Left ventricle myocardium inferior (tissue), 1 donor: ENCODE measurements at regions not wholly inside any gene's neighbourhood (a gene's known extent, or its start where the extent isn't known, plus 50 kb on each side); places are given as distances from the start of the nearest gene placed in this dataset.

Experiments used
- DNase-seq: peaks from one replicate; pipeline ENCODE4 v3.0.0-alpha.2; 2020
- H3K27ac ChIP-seq: fragments of 200-600 bp; replicated peaks from 2 replicates; pipeline ENCODE4 v1.8.0; 2021
- H3K27me3 ChIP-seq: fragments of 200-600 bp; 2 replicates; pipeline ENCODE4 v1.8.0; 2021; ENCODE audit warnings: low read depth
- H3K36me3 ChIP-seq: fragments of 200-600 bp; 2 replicates; pipeline ENCODE4 v1.8.0; 2021
- H3K4me1 ChIP-seq: fragments of 200-600 bp; 2 replicates; pipeline ENCODE4 v1.8.0; 2021
- H3K4me3 ChIP-seq: fragments of 200-600 bp; 2 replicates; pipeline ENCODE4 v1.8.0; 2021; ENCODE audit warnings: mild to moderate bottlenecking, moderate library complexity
- H3K9me3 ChIP-seq: fragments of 200-600 bp; replicated peaks from 2 replicates; pipeline ENCODE4 v1.8.0; 2021
- CTCF ChIP-seq: fragments of 200-600 bp; IDR thresholded peaks from 2 replicates; pipeline ENCODE4 v1.8.0; 2021; ENCODE audit warnings: antibody characterized with exemption, mild to moderate bottlenecking, borderline replicate concordance
- intact Hi-C: fragments of 100-400 bp; cut with micrococcal nuclease; formaldehyde crosslinking; loops from one replicate; pipeline ENCODE4 v1.11.0; 2022
- donor health status: DM: no; HTN: yes; CAD: no; lungs with severe emphysema.

DNA sequence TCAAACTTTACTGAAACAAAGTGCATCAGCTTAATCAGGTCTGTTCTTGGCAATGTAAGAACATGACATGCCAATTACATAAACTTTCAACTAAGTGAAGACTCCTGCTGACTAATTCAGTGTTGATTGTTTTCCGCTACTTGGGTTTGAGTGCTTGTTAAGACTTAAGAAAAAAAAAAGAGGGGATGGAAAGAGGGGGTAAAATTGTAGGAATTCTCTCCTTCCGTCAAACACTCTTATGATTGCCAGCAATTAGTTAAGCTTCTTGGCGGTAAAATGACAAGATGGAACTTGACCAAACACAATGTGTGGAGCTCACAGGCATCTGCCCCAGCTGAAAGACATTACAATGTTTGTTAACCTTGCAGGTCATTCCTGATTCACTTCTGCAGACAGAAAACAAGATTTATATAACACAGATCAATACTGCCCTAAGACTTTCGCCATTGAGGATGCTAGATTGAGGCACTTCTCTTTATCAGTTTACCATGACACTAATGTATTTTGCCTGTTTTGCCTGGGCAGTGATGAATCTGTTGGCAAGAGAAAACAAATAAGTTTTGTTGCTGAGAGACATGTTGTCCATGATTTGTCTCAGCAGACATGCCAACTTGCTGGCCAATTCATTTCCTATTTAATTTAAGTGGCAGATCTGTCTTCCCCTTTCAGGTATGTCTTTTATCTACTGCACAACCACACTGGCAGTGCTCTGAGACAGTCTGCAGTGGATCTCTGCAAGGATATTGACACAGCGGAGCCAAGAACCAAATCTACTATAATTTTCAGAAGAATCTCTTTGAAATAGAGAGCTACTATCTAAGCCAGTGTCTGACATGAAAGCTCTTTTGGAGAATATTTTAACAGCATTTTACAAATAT, 410.0 kb upstream of the KCNH7 start:
- no peak overlapping the region for H3K4me3 ChIP-seq
- DNase-seq = no peak
- H3K36me3 ChIP-seq = no peaks in the 10 kb centered on the region
- no peaks in the 10 kb centered on the region for H3K4me1 ChIP-seq
- H3K27ac ChIP-seq = no peak overlapping the region
- peaks cover 3% of the 10 kb centered on the region for H3K27me3 ChIP-seq
- no peaks in the 10 kb centered on the region for H3K9me3 ChIP-seq
- intact Hi-C loops = no loop called here
- no peak for TF ChIP-seq CTCF

GRCh38 chr2:163247847-163248220, 409.3 kb upstream of the KCNH7 start:
- DNase-seq = no peak
- no peaks in the 10 kb centered on the region for H3K36me3 ChIP-seq
- no peaks in the 10 kb centered on the region for H3K9me3 ChIP-seq
- no peak overlapping the region for H3K4me3 ChIP-seq
- H3K27me3 ChIP-seq = peaks cover 3% of the 10 kb centered on the region
- intact Hi-C loops = no loop called here
- H3K27ac ChIP-seq = no peak overlapping the region
- H3K4me1 ChIP-seq = no peaks in the 10 kb centered on the region
- no peak for TF ChIP-seq CTCF

GRCh38 chr2:163247156-163247846, 408.7 kb upstream of the KCNH7 start:
- no peaks in the 10 kb centered on the region for H3K4me1 ChIP-seq
- DNase-seq = no peak
- H3K27me3 ChIP-seq = peaks cover 3% of the 10 kb centered on the region
- H3K36me3 ChIP-seq = no peaks in the 10 kb centered on the region
- H3K27ac ChIP-seq = no peak overlapping the region
- no peak overlapping the region for H3K4me3 ChIP-seq
- H3K9me3 ChIP-seq = no peaks in the 10 kb centered on the region
- intact Hi-C loops = no loop called here
- no peak for TF ChIP-seq CTCF

GRCh38 chr2:163246135-163246534, 407.6 kb upstream of the KCNH7 start:
- no peaks in the 10 kb centered on the region for H3K4me1 ChIP-seq
- no peak for DNase-seq
- H3K4me3 ChIP-seq = no peak overlapping the region
- H3K27me3 ChIP-seq = peaks cover 3% of the 10 kb centered on the region
- no peaks in the 10 kb centered on the region for H3K36me3 ChIP-seq
- H3K27ac ChIP-seq = no peak overlapping the region
- intact Hi-C loops = no loop called here
- peaks cover under 1% of the 10 kb centered on the region for H3K9me3 ChIP-seq
- TF ChIP-seq CTCF = no peak

DNA sequence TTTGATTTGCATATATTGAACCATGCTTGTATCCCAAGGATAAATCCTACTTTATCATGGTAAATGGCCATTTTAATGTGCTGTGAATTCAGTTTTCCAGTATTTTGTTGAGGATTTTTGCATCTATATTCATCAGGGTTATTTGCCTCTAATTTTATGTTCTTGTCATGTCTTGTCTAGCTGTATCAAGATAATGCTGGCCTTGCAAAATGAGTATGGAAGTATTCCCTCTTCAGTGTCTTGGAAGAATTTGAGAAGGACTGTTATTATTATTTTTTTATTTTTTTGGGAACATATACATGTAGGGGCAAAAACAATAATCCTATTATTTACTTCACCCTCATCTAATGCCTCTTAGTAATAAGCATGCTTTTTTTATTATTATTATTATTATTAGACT, 398.0 kb upstream of the KCNH7 start:
- H3K27ac ChIP-seq = no peak overlapping the region
- H3K27me3 ChIP-seq = no peaks in the 10 kb centered on the region
- H3K4me1 ChIP-seq = no peaks in the 10 kb centered on the region
- peaks cover 49% of the 10 kb centered on the region for H3K9me3 ChIP-seq
- no peak overlapping the region for H3K4me3 ChIP-seq
- H3K36me3 ChIP-seq = no peaks in the 10 kb centered on the region
- DNase-seq = no peak
- intact Hi-C loops = no loop called here
- TF ChIP-seq CTCF = no peak
